HepG2 (cell line): ENCODE measurements at regions not wholly inside any gene's neighbourhood (a gene's known extent, or its start where the extent isn't known, plus 50 kb on each side); places are given as distances from the start of the nearest gene placed in this dataset.

ENCODE experiments used
- ATF7-NPFF ChIP-seq: sonication (generic); formaldehyde crosslinking; IDR thresholded peaks from 2 replicates; pipeline ENCODE4 v1.8.1; 2023; ENCODE audit warnings: mild to moderate bottlenecking, low read depth, missing genetic modification reagents, moderate library complexity
- PHF8 ChIP-seq: sonication (generic); formaldehyde crosslinking; IDR thresholded peaks from 2 replicates; pipeline ENCODE4 v1.5.0; 2020; ENCODE audit warnings: missing genetic modification reagents
- RBFOX2 ChIP-seq: fragments of 200-400 bp; formaldehyde crosslinking; IDR thresholded peaks from 2 replicates; pipeline ENCODE4 v1.6.1; 2017; ENCODE audit warnings: low read depth, mild to moderate bottlenecking, low read length
- ZFP62 ChIP-seq: sonication (generic); formaldehyde crosslinking; IDR thresholded peaks from 2 replicates; pipeline ENCODE4 v1.4.0; 2020; ENCODE audit warnings: missing genetic modification reagents

GRCh38 chr1:163959622-163960021 lies 599.4 kb upstream of the PBX1 start:
- TF ChIP-seq ZFP62 (CRISPR knock-in tag) (no peak), ATF7-NPFF (CRISPR knock-in tag) (no peak), PHF8 (no peak), RBFOX2 (no peak)
